ENCODE measurements at regions not wholly inside any gene's neighbourhood (a gene's known extent, or its start where the extent isn't known, plus 50 kb on each side); places are given as distances from the start of the nearest gene placed in this dataset.

- DNase-seq (ENCODE audit: low read depth, low spot score), result no peak
Observed at GRCh38 chr9:14467675-14468374, 153.9 kb upstream of the NFIB start.

GRCh38 chr9:14466828-14467227 is 152.9 kb upstream of the NFIB start:
- DNase-seq (ENCODE audit: low read depth, low spot score), result no peak

- no peak for DNase-seq (ENCODE audit: low read depth, low spot score)
Observed at GRCh38 chr9:14466429-14466818, 152.5 kb upstream of the NFIB start.

GRCh38 chr9:14462950-14463349 is 149.0 kb upstream of the NFIB start:
- no peak for DNase-seq (ENCODE audit: low read depth, low spot score)

GRCh38 chr9:14455243-14455642 is 141.3 kb upstream of the NFIB start:
- DNase-seq (ENCODE audit: low read depth, low spot score), result no peak

- DNase-seq (ENCODE audit: low read depth, low spot score), result no peak
Observed at GRCh38 chr9:14453286-14453685, 139.3 kb upstream of the NFIB start.

GRCh38 chr9:14452539-14452938 is 138.6 kb upstream of the NFIB start:
- no peak for DNase-seq (ENCODE audit: low read depth, low spot score)

GRCh38 chr9:14451949-14452348 is 138.0 kb upstream of the NFIB start:
- no peak for DNase-seq (ENCODE audit: low read depth, low spot score)

- DNase-seq (ENCODE audit: low read depth, low spot score), result no peak
Observed at GRCh38 chr9:14447103-14447502, 133.2 kb upstream of the NFIB start.

GRCh38 chr9:14445946-14446345 is 132.0 kb upstream of the NFIB start:
- no peak for DNase-seq (ENCODE audit: low read depth, low spot score)

GRCh38 chr9:14442956-14443355 is 129.0 kb upstream of the NFIB start:
- DNase-seq (ENCODE audit: low read depth, low spot score), result no peak

GRCh38 chr9:14441976-14442651 is 128.2 kb upstream of the NFIB start:
- no peak for DNase-seq (ENCODE audit: low read depth, low spot score)

GRCh38 chr9:14441115-14441514 is 127.2 kb upstream of the NFIB start:
- no peak for DNase-seq (ENCODE audit: low read depth, low spot score)

- DNase-seq (ENCODE audit: low read depth, low spot score), result no peak
Observed at GRCh38 chr9:14440062-14440461, 126.1 kb upstream of the NFIB start.

- DNase-seq (ENCODE audit: low read depth, low spot score), result no peak
Observed at GRCh38 chr9:14439555-14439954, 125.6 kb upstream of the NFIB start.

GRCh38 chr9:14438232-14439021 is 124.5 kb upstream of the NFIB start:
- DNase-seq (ENCODE audit: low read depth, low spot score), result no peak

- DNase-seq (ENCODE audit: low read depth, low spot score), result no peak
Observed at GRCh38 chr9:14437354-14438231, 123.7 kb upstream of the NFIB start.

- DNase-seq (ENCODE audit: low read depth, low spot score), result no peak
Observed at GRCh38 chr9:14435871-14436270, 121.9 kb upstream of the NFIB start.

GRCh38 chr9:14434971-14435718 is 121.2 kb upstream of the NFIB start:
- no peak for DNase-seq (ENCODE audit: low read depth, low spot score)

GRCh38 chr9:14434158-14434504 is 120.2 kb upstream of the NFIB start:
- no peak for DNase-seq (ENCODE audit: low read depth, low spot score)
